IMR-90 (cell line): ENCODE measurements at regions not wholly inside any gene's neighbourhood (a gene's known extent, or its start where the extent isn't known, plus 50 kb on each side); places are given as distances from the start of the nearest gene placed in this dataset.

Experiments used
- ATAC-seq: fragments of 200-7000 bp; cut with Tn5 transposase; 2 replicates; pipeline ENCODE4 v1.9.1; 2020; ENCODE audit warnings: low read depth, mild to moderate bottlenecking, moderate library complexity
- BruUV-seq: library from RNA; stranded (reverse); fragments of 400-500 nt; replicated peaks from 2 replicates; lab custom pipeline; 2021; lab: Mats Ljungman, UMichigan
- CTCF ChIA-PET: fragments of 300-600 bp; formaldehyde crosslinking; extraction: SDS; loops from one replicate; lab custom pipeline; 2021; ENCODE audit warnings: antibody characterized with exemption; lab: Yijun Ruan, JAX
- POLR2A ChIA-PET: fragments of 300-600 bp; sonication (Branson Sonifier 250); formaldehyde crosslinking; loops from one replicate; lab custom pipeline; 2022; ENCODE audit warnings: antibody characterized with exemption; ENCODE audit not compliant: unreplicated experiment; lab: Charles Lee
- DNase-seq: peaks from one replicate; pipeline ENCODE4 v3.0.0; 2013
- H2AFZ ChIP-seq: replicated peaks from 2 replicates; pipeline ENCODE3; 2013; ENCODE audit warnings: low read length, mild to moderate bottlenecking; ENCODE audit not compliant: poor library complexity
- H2AK5ac ChIP-seq: 2 replicates; pipeline ENCODE4 v1.6.1; 2013; ENCODE audit warnings: low read depth, low read length, inconsistent platforms
- H2AK9ac ChIP-seq: replicated peaks from 2 replicates; pipeline ENCODE3; 2013; ENCODE audit warnings: mild to moderate bottlenecking, low read depth, low read length, moderate library complexity; ENCODE audit not compliant: poor library complexity
- H2BK120ac ChIP-seq: 2 replicates; pipeline ENCODE4 v1.6.1; 2013; ENCODE audit warnings: low read depth, low read length, inconsistent platforms
- H2BK15ac ChIP-seq: 3 replicates; pipeline ENCODE4 v1.6.1; 2013; ENCODE audit warnings: low read depth, low read length, inconsistent platforms
- H2BK20ac ChIP-seq: 2 replicates; pipeline ENCODE4 v1.6.1; 2013; ENCODE audit warnings: low read depth, mild to moderate bottlenecking, inconsistent platforms, low read length, moderate library complexity
- H2BK5ac ChIP-seq: 2 replicates; pipeline ENCODE4 v1.6.1; 2013; ENCODE audit warnings: mild to moderate bottlenecking, low read depth, low read length, inconsistent platforms; ENCODE audit not compliant: poor library complexity, severe bottlenecking
- H3K14ac ChIP-seq: replicated peaks from 2 replicates; pipeline ENCODE4 v1.6.1; 2013; ENCODE audit warnings: low read depth, low read length, inconsistent platforms
- H3K18ac ChIP-seq: 2 replicates; pipeline ENCODE4 v1.6.1; 2013; ENCODE audit warnings: low read depth, low read length, control low read depth
- H3K23ac ChIP-seq: 2 replicates; pipeline ENCODE4 v1.6.1; 2013; ENCODE audit warnings: low read depth, low read length, inconsistent platforms
- H3K27ac ChIP-seq: 2 replicates; pipeline ENCODE4 v1.5.1; 2013; ENCODE audit warnings: mild to moderate bottlenecking, control low read depth, low read length; ENCODE audit not compliant: insufficient read depth
- H3K27me3 ChIP-seq: 2 replicates; pipeline ENCODE4 v1.6.1; 2013; ENCODE audit warnings: low read length; ENCODE audit not compliant: control insufficient read depth, insufficient read depth
- H3K36me3 ChIP-seq: 2 replicates; pipeline ENCODE4 v1.6.1; 2013; ENCODE audit warnings: low read length, mixed read lengths; ENCODE audit not compliant: control insufficient read depth, insufficient read depth
- H3K4ac ChIP-seq: 2 replicates; pipeline ENCODE4 v1.6.1; 2013; ENCODE audit warnings: low read depth, low read length, inconsistent platforms
- H3K4me1 ChIP-seq: 2 replicates; pipeline ENCODE4 v1.6.1; 2013; ENCODE audit warnings: low read length, mixed read lengths; ENCODE audit not compliant: control insufficient read depth, insufficient read depth
- H3K4me2 ChIP-seq: 2 replicates; pipeline ENCODE4 v1.6.1; 2013; ENCODE audit warnings: low read depth, mild to moderate bottlenecking, control low read depth, low read length, moderate library complexity
- H3K4me3 ChIP-seq: 2 replicates; pipeline ENCODE4 v1.5.1; 2013; ENCODE audit warnings: low read depth, mild to moderate bottlenecking, control low read depth, low read length, moderate library complexity; ENCODE audit not compliant: insufficient read depth
- H3K56ac ChIP-seq: 2 replicates; pipeline ENCODE4 v1.6.1; 2013; ENCODE audit warnings: low read length, inconsistent platforms; ENCODE audit not compliant: insufficient read depth; ENCODE audit errors: extremely low read depth
- H3K79me1 ChIP-seq, 2 experiments: 2 replicates each; pipeline ENCODE4 v1.6.1; 2013; ENCODE audit warnings: low read length in 2 of 2, inconsistent platforms in 1 of 2, low read depth in 1 of 2
- H3K9ac ChIP-seq: 2 replicates; pipeline ENCODE4 v1.6.1; 2013; ENCODE audit warnings: low read depth, low read length, control low read depth
- H3K9me1 ChIP-seq: 2 replicates; pipeline ENCODE4 v1.6.1; 2013; ENCODE audit warnings: low read length, inconsistent platforms; ENCODE audit not compliant: insufficient read depth
- H3K9me3 ChIP-seq: 2 replicates; pipeline ENCODE4 v1.6.1; 2013; ENCODE audit warnings: low read length; ENCODE audit not compliant: control insufficient read depth, insufficient read depth
- H4K20me1 ChIP-seq: 2 replicates; pipeline ENCODE4 v1.6.1; 2013; ENCODE audit warnings: low read length, inconsistent platforms; ENCODE audit not compliant: insufficient read depth
- H4K5ac ChIP-seq: 2 replicates; pipeline ENCODE4 v1.6.1; 2013; ENCODE audit warnings: mild to moderate bottlenecking, low read depth, low read length, control low read depth
- H4K8ac ChIP-seq, 2 experiments: 2 replicates each; pipeline ENCODE4 v1.6.1; 2013; ENCODE audit warnings: low read depth in 2 of 2, low read length in 2 of 2, control low read depth in 1 of 2, inconsistent platforms in 1 of 2
- H4K91ac ChIP-seq: 2 replicates; pipeline ENCODE4 v1.6.1; 2013; ENCODE audit warnings: low read depth, low read length, inconsistent platforms; ENCODE audit not compliant: insufficient read depth
- BHLHE40 ChIP-seq: fragments of 150-350 bp; IDR thresholded peaks from 2 replicates; pipeline ENCODE4 v1.6.1; 2016; ENCODE audit warnings: mild to moderate bottlenecking, low read depth, low read length
- CEBPB ChIP-seq: IDR thresholded peaks from 2 replicates; pipeline ENCODE4 v1.6.1; 2012; ENCODE audit warnings: low read depth, low read length, improper control_type of control experiment
- CHD1 ChIP-seq: IDR thresholded peaks from 2 replicates; pipeline ENCODE4 v1.6.1; 2012; ENCODE audit warnings: low read depth, low read length, improper control_type of control experiment
- CTCF ChIP-seq: conservative IDR thresholded peaks from 2 replicates; pipeline ENCODE4 v1.5.1; 2012; ENCODE audit warnings: mild to moderate bottlenecking, low read depth, low read length, improper control_type of control experiment
- ELK1 ChIP-seq: fragments of 150-350 bp; IDR thresholded peaks from 2 replicates; pipeline ENCODE4 v1.6.1; 2016; ENCODE audit warnings: low read depth, mild to moderate bottlenecking, low read length, moderate library complexity, borderline replicate concordance
- FOS ChIP-seq: fragments of 150-350 bp; IDR thresholded peaks from 2 replicates; pipeline ENCODE4 v1.6.1; 2016; ENCODE audit warnings: low read depth, low read length
- MAFK ChIP-seq: IDR thresholded peaks from 2 replicates; pipeline ENCODE4 v1.6.1; 2012; ENCODE audit warnings: low read depth, low read length, improper control_type of control experiment
- MAZ ChIP-seq: IDR thresholded peaks from 2 replicates; pipeline ENCODE4 v1.6.1; 2012; ENCODE audit warnings: low read depth, mild to moderate bottlenecking, low read length, improper control_type of control experiment, moderate library complexity, borderline replicate concordance
- MXI1 ChIP-seq: IDR thresholded peaks from 2 replicates; pipeline ENCODE4 v1.6.1; 2012; ENCODE audit warnings: low read depth, mild to moderate bottlenecking, low read length, moderate library complexity, borderline replicate concordance
- NFE2L2 ChIP-seq: fragments of 150-350 bp; IDR thresholded peaks from 2 replicates; pipeline ENCODE4 v1.6.1; 2016; ENCODE audit warnings: low read depth, mild to moderate bottlenecking, low read length
- POLR2A ChIP-seq: IDR thresholded peaks from 2 replicates; pipeline ENCODE4 v1.6.1; 2012; ENCODE audit warnings: mild to moderate bottlenecking, low read depth, low read length
- RAD21 ChIP-seq: IDR thresholded peaks from 2 replicates; pipeline ENCODE4 v1.6.1; 2012; ENCODE audit warnings: low read length, improper control_type of control experiment
- RCOR1 ChIP-seq: IDR thresholded peaks from 2 replicates; pipeline ENCODE4 v1.6.1; 2012; ENCODE audit warnings: mild to moderate bottlenecking, low read length, improper control_type of control experiment; ENCODE audit not compliant: insufficient replicate concordance
- RFX5 ChIP-seq: IDR thresholded peaks from 2 replicates; pipeline ENCODE4 v1.8.0; 2012; ENCODE audit warnings: low read depth, mild to moderate bottlenecking, low read length, moderate library complexity
- SMC3 ChIP-seq: fragments of 150-350 bp; IDR thresholded peaks from 2 replicates; pipeline ENCODE4 v1.6.1; 2016; ENCODE audit warnings: low read depth, mild to moderate bottlenecking, antibody characterized with exemption, low read length, moderate library complexity
- WGBS, 2 experiments: methylation state at CpG; one replicate each; pipeline versions ENCODE4 v1.1.5 to v1.1.7; 2013; ENCODE audit warnings: missing lambda C conversion rate in 2 of 2; ENCODE audit not compliant: insufficient read length in 1 of 2; ENCODE audit errors: extremely low coverage in 2 of 2; 5-methylcytosine and 5-hydroxymethylcytosine counted together
- dilution Hi-C: fragments of 300-500 bp; cut with HindIII; formaldehyde crosslinking; loops from one replicate; pipeline ENCODE4 v1.14.3; 2018; ENCODE audit warnings: low sequenced_read_pairs; ENCODE audit not compliant: unreplicated experiment
- in situ Hi-C: fragments of 300-500 bp; cut with MboI; formaldehyde crosslinking; loops from 3 replicates; pipeline ENCODE4 v1.14.3; 2019; ENCODE audit warnings: low sequenced_read_pairs, inconsistent platforms, mixed read lengths
- intact Hi-C: fragments of 100-400 bp; cut with micrococcal nuclease; formaldehyde crosslinking; loops from 2 replicates; pipeline ENCODE4 v1.10.0; 2022
- TF ChIP-seq, protein P1 (sequence below): fragments of 150-350 bp; IDR thresholded peaks from 2 replicates; pipeline ENCODE4 v1.6.1; 2017; ENCODE audit warnings: mild to moderate bottlenecking, antibody characterized with exemption, low read length, low read depth

- POLR2A ChIA-PET, result no interaction called here
- in situ Hi-C loops, result no loop called here
- no peaks in the 10 kb centered on the region for H3K27me3 ChIP-seq
- H3K36me3 ChIP-seq, result no peaks in the 10 kb centered on the region
- no peaks in the 10 kb centered on the region for H3K4me1 ChIP-seq
- H4K91ac ChIP-seq, result no peak overlapping the region
- no peak overlapping the region for H3K9ac ChIP-seq
- no peak overlapping the region for H2BK120ac ChIP-seq
- no peak overlapping the region for H2BK15ac ChIP-seq
- H4K20me1 ChIP-seq, result no peaks in the 10 kb centered on the region
- no peak overlapping the region for H3K4me2 ChIP-seq
- no peak overlapping the region for H2AK9ac ChIP-seq
- no peaks in the 10 kb centered on the region for H3K79me1 ChIP-seq
- no peak overlapping the region for H2AK5ac ChIP-seq
- CTCF ChIA-PET, result no interaction called here
- peaks cover 4% of the 10 kb centered on the region for H3K9me3 ChIP-seq
- H3K14ac ChIP-seq, result no peak overlapping the region
- H3K27ac ChIP-seq, result no peak overlapping the region
- TF ChIP-seq CTCF (no peak), SMC3 (no peak), ELK1 (no peak), MAFK (no peak), BHLHE40 (no peak), CHD1 (no peak), RCOR1 (no peak), RFX5 (no peak), NFE2L2 (no peak), MAZ (no peak), MXI1 (no peak), POLR2A (no peak), RAD21 (no peak), CEBPB (no peak), FOS (no peak)
- TF ChIP-seq, protein P1, sequence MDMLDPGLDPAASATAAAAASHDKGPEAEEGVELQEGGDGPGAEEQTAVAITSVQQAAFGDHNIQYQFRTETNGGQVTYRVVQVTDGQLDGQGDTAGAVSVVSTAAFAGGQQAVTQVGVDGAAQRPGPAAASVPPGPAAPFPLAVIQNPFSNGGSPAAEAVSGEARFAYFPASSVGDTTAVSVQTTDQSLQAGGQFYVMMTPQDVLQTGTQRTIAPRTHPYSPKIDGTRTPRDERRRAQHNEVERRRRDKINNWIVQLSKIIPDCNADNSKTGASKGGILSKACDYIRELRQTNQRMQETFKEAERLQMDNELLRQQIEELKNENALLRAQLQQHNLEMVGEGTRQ, result no peak
- intact Hi-C loops, result no loop called here
- H3K4ac ChIP-seq, result no peak overlapping the region
- no peak overlapping the region for H3K23ac ChIP-seq
- DNase-seq (no peak), ATAC-seq (no peak)
- no peak overlapping the region for H2AFZ ChIP-seq
- no peak overlapping the region for H4K5ac ChIP-seq
- no TSS peak for BruUV-seq
- no peak overlapping the region for H4K8ac ChIP-seq
- no peak overlapping the region for H3K18ac ChIP-seq
- H3K9me1 ChIP-seq, result no peaks in the 10 kb centered on the region
- no peak overlapping the region for H3K4me3 ChIP-seq
- 100% methylated on average over 1 of the region's 4 CpGs; no CpG with 5 or more reads in 1 of the 2 experiments for WGBS, 2 experiments
- dilution Hi-C loops, result no loop called here
- no peak overlapping the region for H2BK20ac ChIP-seq
- H2BK5ac ChIP-seq, result no peak overlapping the region
- H3K56ac ChIP-seq, result no peak overlapping the region
Observed at GRCh38 chr6:95767897-95768463, 190.6 kb downstream of the MANEA start.
